HG03442 (cell line): ENCODE measurements at regions not wholly inside any gene's neighbourhood (a gene's known extent, or its start where the extent isn't known, plus 50 kb on each side); places are given as distances from the start of the nearest gene placed in this dataset.
A peak's percentile ranks its signal among the peaks of the same experiment; 100 is the strongest.

Experiments
- ATAC-seq: cut with Tn5 transposase; IDR thresholded peaks from one replicate; pipeline ENCODE4 v1.9.1; 2021; ENCODE audit warnings: mild to moderate bottlenecking, moderate library complexity; ENCODE audit not compliant: unreplicated experiment

DNA sequence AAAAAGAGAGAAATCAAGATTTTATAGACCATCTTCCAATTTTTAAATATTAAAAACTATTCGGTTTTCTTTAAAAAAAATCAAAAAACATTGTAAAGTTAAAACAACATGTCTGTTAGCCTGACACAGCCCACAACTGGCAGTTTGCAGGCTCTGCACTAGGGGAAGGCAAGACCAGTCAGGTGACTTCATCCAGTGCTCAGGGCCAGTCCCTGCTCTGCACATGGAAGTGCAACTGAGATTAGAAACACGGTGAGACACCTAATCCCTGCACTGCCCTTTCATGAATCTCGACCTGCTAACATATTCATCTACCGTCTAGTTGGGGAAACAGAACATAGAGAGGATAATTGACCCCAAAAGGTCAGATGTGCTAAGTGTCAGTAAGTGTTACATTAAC, 135.2 kb downstream of the BARD1 start:
- peak; percentile 78 for ATAC-seq

DNA sequence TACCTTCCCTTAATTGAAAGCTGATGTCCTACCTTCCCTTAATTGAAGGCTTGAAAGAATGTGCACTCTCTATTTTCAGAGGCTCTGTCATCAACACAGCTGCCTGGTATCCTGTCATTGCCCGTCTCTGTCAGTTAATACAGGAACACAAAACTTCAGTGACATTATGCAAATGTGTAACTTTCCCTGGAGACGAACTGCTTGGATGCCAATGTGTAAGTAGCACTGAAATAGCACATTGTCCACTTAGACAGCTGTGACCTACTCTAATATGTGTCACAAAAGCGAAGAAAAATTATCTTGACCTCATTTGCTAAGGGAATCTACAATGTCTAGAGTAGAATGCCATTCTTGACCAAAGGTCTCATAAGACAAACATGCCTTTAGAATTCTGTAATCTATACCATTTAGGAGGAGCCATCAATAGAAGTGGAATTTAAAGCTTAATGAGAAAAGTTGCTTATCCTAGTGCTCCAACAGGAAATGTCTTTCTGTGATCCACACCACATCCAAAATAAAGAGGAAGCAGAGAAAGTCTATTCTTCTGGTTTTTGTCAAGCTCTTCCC, 138.1 kb downstream of the BARD1 start:
- no peak for ATAC-seq

- no peak for ATAC-seq
These were observed 157.0 kb downstream of the BARD1 start for GRCh38 chr2:214652473-214652872.

DNA sequence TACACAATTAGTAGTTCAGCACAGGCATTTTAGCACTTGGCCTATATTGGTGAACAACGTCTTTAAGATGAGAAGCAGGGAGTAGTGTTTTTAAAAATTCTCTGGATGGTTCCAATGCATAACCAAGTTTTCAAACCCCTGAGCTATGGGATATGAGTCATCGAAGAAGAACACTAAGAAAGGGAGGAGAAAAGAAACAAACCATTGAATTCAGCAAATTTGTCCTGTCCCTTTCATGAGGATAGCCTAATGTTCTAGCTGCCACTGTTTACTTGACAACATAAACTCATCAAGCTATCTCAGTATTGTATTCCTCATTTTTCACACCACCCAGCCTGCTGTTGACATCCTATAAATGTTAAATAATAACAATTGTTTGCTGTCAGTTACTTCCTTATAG, 158.0 kb downstream of the BARD1 start:
- ATAC-seq, result no peak

DNA sequence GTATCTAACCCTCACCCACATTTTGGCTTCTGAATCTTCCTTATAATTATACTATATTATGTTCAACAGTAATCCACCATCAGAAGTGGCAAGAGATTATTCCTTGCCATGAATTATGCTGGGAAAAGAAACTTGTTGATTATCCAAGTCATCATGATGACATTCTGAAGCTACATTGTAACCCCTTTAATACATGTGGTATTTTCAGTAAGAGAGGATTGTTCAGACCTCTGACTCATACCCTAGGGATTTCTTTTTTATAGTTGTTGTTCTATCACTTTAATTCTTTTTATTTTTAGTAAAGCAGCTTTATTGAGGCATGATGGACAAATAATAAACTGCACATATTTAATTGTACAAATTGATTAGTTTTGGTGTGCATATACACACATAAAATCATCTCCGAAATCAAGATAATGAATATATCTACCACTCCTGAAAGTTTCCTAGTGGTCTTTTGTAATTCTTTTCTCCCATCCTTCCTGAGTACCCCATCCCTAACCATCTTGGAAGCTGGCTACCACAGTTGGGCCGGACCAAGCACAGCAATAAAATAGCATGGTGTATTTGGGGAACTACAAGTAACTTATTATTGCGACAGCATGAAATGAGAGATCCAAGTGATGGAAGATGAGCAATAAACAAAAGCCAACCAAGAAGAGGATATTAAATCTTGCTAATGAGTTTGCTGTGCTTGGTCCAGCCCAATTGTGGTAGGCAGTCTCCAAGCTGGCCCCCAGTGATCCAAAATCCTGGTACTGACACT, 159.9 kb downstream of the BARD1 start:
- ATAC-seq, result no peak

- no peak for ATAC-seq
These were observed 161.0 kb downstream of the BARD1 start for GRCh38 chr2:214648520-214648919.

- no peak for ATAC-seq
These were observed 178.1 kb downstream of the BARD1 start for GRCh38 chr2:214631406-214631805.

DNA sequence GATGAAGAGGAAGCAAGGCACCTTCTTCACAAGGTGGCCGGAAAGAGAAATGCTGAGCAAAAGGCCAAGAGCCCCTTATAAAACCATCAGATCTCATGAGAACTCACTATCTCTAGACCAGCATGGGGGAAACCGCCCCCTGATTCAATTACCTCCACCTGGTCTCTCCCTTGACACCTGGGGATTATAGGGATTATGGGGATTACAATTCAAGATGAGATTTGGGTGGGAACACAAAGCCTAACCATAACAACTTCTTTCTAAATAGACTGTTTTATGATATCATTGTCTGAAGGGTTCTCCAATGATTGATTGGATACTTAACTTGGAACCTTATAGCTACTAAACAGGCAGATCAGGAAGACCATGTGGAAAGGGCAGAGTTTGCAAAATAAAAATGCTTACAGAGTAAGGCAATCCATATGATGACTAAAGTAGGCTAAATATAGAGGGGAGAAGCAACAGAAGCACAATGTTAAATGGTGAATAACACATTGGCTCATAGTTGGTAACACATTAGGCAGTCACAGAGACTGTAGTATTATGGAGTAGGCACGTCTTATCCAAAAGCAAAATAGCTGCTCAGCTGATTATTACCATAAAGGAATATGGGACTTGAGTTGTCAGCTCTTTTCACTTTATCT, 179.0 kb downstream of the BARD1 start:
- ATAC-seq, result no peak

DNA sequence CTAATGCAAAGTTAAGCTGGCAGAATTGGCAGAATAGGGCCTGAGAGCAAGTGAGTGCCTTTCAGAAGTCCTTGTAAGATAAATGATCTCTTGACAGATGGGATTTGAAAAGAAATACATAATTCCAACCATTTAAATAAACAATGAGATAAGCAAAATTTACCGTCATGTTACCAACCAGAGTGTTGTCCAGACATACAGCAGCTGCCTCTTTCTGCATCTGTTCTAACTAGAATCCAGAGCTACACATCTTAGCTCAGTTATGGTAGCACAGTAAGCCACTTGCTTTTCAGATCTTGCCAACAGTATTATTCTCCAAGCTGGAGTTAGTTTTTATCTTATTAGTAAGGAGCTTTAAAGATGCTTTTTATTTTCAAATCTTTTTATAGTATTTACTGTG, 179.6 kb downstream of the BARD1 start:
- ATAC-seq, result no peak
